OCI-LY1 (cell line): ENCODE measurements at regions not wholly inside any gene's neighbourhood (a gene's known extent, or its start where the extent isn't known, plus 50 kb on each side); places are given as distances from the start of the nearest gene placed in this dataset.

Source experiments
- H2AFZ ChIP-seq: fragments of 200-600 bp; sonication (generic), shearing (Covaris generic); 2 replicates; pipeline ENCODE4 v1.6.0; 2014; ENCODE audit warnings: antibody characterized with exemption, mild to moderate bottlenecking, low read length
- H3F3A ChIP-seq: fragments of 200-600 bp; sonication (generic), shearing (Covaris generic); 2 replicates; pipeline ENCODE4 v1.6.0; 2014; ENCODE audit warnings: mild to moderate bottlenecking, antibody characterized with exemption, low read length, moderate library complexity; ENCODE audit not compliant: insufficient read depth
- H3K27ac ChIP-seq: fragments of 200-600 bp; sonication (generic); 2 replicates; pipeline ENCODE4 v1.5.1; 2014; ENCODE audit warnings: low read length, mixed run types, mild to moderate bottlenecking, low read depth; ENCODE audit not compliant: poor library complexity, severe bottlenecking
- H3K27me3 ChIP-seq: fragments of 200-600 bp; sonication (generic); 2 replicates; pipeline ENCODE4 v1.6.0; 2014; ENCODE audit warnings: antibody characterized with exemption, mild to moderate bottlenecking, low read length, moderate library complexity; ENCODE audit not compliant: insufficient read depth
- H3K36me3 ChIP-seq: fragments of 200-600 bp; sonication (generic); 2 replicates; pipeline ENCODE4 v1.6.1; 2014; ENCODE audit warnings: mild to moderate bottlenecking, antibody characterized with exemption, low read length, moderate library complexity, mixed read lengths; ENCODE audit not compliant: insufficient read depth
- H3K4me1 ChIP-seq: fragments of 200-600 bp; sonication (generic); 2 replicates; pipeline ENCODE4 v1.5.1; 2014; ENCODE audit warnings: mild to moderate bottlenecking, low read length, moderate library complexity; ENCODE audit not compliant: insufficient read depth, severe bottlenecking
- H3K4me2 ChIP-seq: fragments of 200-600 bp; sonication (generic), shearing (Covaris generic); 2 replicates; pipeline ENCODE4 v1.6.1; 2014; ENCODE audit warnings: low read length
- H3K4me3 ChIP-seq: fragments of 200-600 bp; sonication (generic); 2 replicates; pipeline ENCODE4 v1.5.1; 2014; ENCODE audit warnings: low read length, low read depth, mild to moderate bottlenecking, mixed read lengths; ENCODE audit not compliant: poor library complexity, severe bottlenecking
- H3K79me2 ChIP-seq: fragments of 200-600 bp; shearing (Covaris generic); 2 replicates; pipeline ENCODE4 v1.6.1; 2016; ENCODE audit warnings: mixed run types, low read length, mixed read lengths; ENCODE audit not compliant: insufficient read depth
- H3K9ac ChIP-seq: fragments of 200-600 bp; sonication (generic), shearing (Covaris generic); 2 replicates; pipeline ENCODE4 v1.6.1; 2014; ENCODE audit warnings: mild to moderate bottlenecking, low read length, mixed read lengths
- H3K9me2 ChIP-seq: fragments of 200-600 bp; sonication (generic), shearing (Covaris generic); 2 replicates; pipeline ENCODE4 v1.6.1; 2014; ENCODE audit warnings: low read depth, mild to moderate bottlenecking, low read length, mixed read lengths
- H3K9me3 ChIP-seq: fragments of 200-600 bp; shearing (Covaris generic); 2 replicates; pipeline ENCODE4 v1.6.1; 2014; ENCODE audit warnings: low read length, mixed read lengths
- H4K20me1 ChIP-seq: fragments of 200-600 bp; sonication (generic), shearing (Covaris generic); 2 replicates; pipeline ENCODE4 v1.6.0; 2016; ENCODE audit warnings: mild to moderate bottlenecking, low read length; ENCODE audit not compliant: insufficient read depth
- CTCF ChIP-seq: fragments of 200-600 bp; sonication (generic), shearing (Covaris generic); IDR thresholded peaks from 2 replicates; pipeline ENCODE4 v1.5.1; 2017; ENCODE audit warnings: mild to moderate bottlenecking, antibody characterized with exemption, low read length, moderate library complexity, mixed read lengths
- EZH2 ChIP-seq: fragments of 200-600 bp; sonication (generic), shearing (Covaris generic); IDR thresholded peaks from 2 replicates; pipeline ENCODE4 v1.8.0; 2017; ENCODE audit warnings: borderline replicate concordance, mixed run types, mild to moderate bottlenecking, antibody characterized with exemption, low read length, moderate library complexity, mixed read lengths

GRCh38 chr3:19769694-19770093 lies 164.3 kb downstream of the EFHB start:
- H3K4me2 ChIP-seq, result no peak overlapping the region

GRCh38 chr3:19765954-19766353 lies 168.1 kb downstream of the EFHB start:
- H3K4me3 ChIP-seq, result no peak overlapping the region
- no peaks in the 10 kb centered on the region for H3K36me3 ChIP-seq
- H3K27me3 ChIP-seq, result no peaks in the 10 kb centered on the region
- H3K9ac ChIP-seq, result no peak overlapping the region
- no peaks in the 10 kb centered on the region for H3K9me2 ChIP-seq
- TF ChIP-seq CTCF (no peak), EZH2 (no peak)
- H3K4me1 ChIP-seq, result no peaks in the 10 kb centered on the region
- H3K27ac ChIP-seq, result no peak overlapping the region
- no peaks in the 10 kb centered on the region for H4K20me1 ChIP-seq
- no peaks in the 10 kb centered on the region for H3K9me3 ChIP-seq
- no peaks in the 10 kb centered on the region for H3F3A ChIP-seq
- no peak overlapping the region for H3K4me2 ChIP-seq
- H2AFZ ChIP-seq, result no peak overlapping the region
- no peaks in the 10 kb centered on the region for H3K79me2 ChIP-seq

More at GRCh38 chr3:19769694-19770093, 164.3 kb downstream of the EFHB start:
- Histone ChIP-seq H3K36me3 (no peaks in the 10 kb centered on the region), H3K9me3 (no peaks in the 10 kb centered on the region), H4K20me1 (no peaks in the 10 kb centered on the region), H3K79me2 (no peaks in the 10 kb centered on the region), H2AFZ (no peak overlapping the region), H3K9me2 (no peaks in the 10 kb centered on the region), H3K4me1 (no peaks in the 10 kb centered on the region), H3K9ac (no peak overlapping the region), H3K27ac (no peak overlapping the region), H3K4me3 (no peak overlapping the region), H3F3A (no peaks in the 10 kb centered on the region), H3K27me3 (no peaks in the 10 kb centered on the region)
- TF ChIP-seq EZH2, result no peak
- TF ChIP-seq CTCF, result no peak

- TF ChIP-seq CTCF (no peak), EZH2 (no peak)
- Histone ChIP-seq H3K9ac (no peak overlapping the region), H3K27me3 (no peaks in the 10 kb centered on the region), H3F3A (no peaks in the 10 kb centered on the region), H4K20me1 (no peaks in the 10 kb centered on the region), H3K79me2 (no peaks in the 10 kb centered on the region), H3K4me2 (no peak overlapping the region), H3K36me3 (no peaks in the 10 kb centered on the region), H3K9me2 (no peaks in the 10 kb centered on the region), H3K9me3 (no peaks in the 10 kb centered on the region), H2AFZ (no peak overlapping the region), H3K4me3 (no peak overlapping the region), H3K27ac (no peak overlapping the region), H3K4me1 (no peaks in the 10 kb centered on the region)
Observed at GRCh38 chr3:19757773-19758172, 176.2 kb downstream of the EFHB start.
